SK-N-SH (cell line): ENCODE measurements at regions not wholly inside any gene's neighbourhood (a gene's known extent, or its start where the extent isn't known, plus 50 kb on each side); places are given as distances from the start of the nearest gene placed in this dataset.

Experiments
- CTCF ChIA-PET: fragments of 300-600, 350-600 bp; formaldehyde crosslinking; extraction: SDS; loops from one replicate; lab custom pipeline; 2021; lab: Yijun Ruan, JAX
- POLR2A ChIA-PET: fragments of 350-600 bp; sonication (Branson Sonifier 250); formaldehyde crosslinking; extraction: SDS; loops from one replicate; lab custom pipeline; 2020; ENCODE audit warnings: antibody characterized with exemption, inconsistent platforms; lab: Yijun Ruan, JAX
- DNase-seq: peaks from one replicate; pipeline ENCODE4 v3.0.0; 2012
- H2AFZ ChIP-seq: fragments of 200-600 bp; sonication (generic); 2 replicates; pipeline ENCODE4 v1.8.1; 2016; ENCODE audit warnings: antibody characterized with exemption, mild to moderate bottlenecking, low read depth
- H3F3A ChIP-seq: fragments of 200-600 bp; sonication (generic); replicated peaks from 2 replicates; pipeline ENCODE3; 2016; ENCODE audit warnings: antibody characterized with exemption, mild to moderate bottlenecking; ENCODE audit not compliant: insufficient read depth
- H3K27ac ChIP-seq, 2 experiments: fragments of 200-500 bp in 1 of 2; fragments of 200-600 bp in 1 of 2; sonication (Bioruptor generic) in 1 of 2; sonication (generic), shearing (Covaris generic) in 1 of 2; 2 replicates each; pipeline versions ENCODE4 v1.5.1 to v1.6.1; 2014 to 2016; ENCODE audit warnings: low read depth in 2 of 2, inconsistent platforms in 1 of 2, low read length in 1 of 2, mild to moderate bottlenecking in 1 of 2, mixed read lengths in 1 of 2
- H3K27me3 ChIP-seq: fragments of 200-600 bp; sonication (generic), shearing (Covaris generic); 2 replicates; pipeline ENCODE4 v1.6.1; 2016; ENCODE audit warnings: mixed run types; ENCODE audit not compliant: insufficient read depth
- H3K36me3 ChIP-seq, 2 experiments: fragments of 200-500 bp in 1 of 2; fragments of 200-600 bp in 1 of 2; sonication (Bioruptor generic) in 1 of 2; sonication (generic) in 1 of 2; replicated peaks in 1 of 2; 2 replicates each; pipeline versions ENCODE3 to v1.5.1; 2014 to 2016; ENCODE audit warnings: low read length in 1 of 2, mild to moderate bottlenecking in 1 of 2; ENCODE audit not compliant: insufficient read depth in 2 of 2, control insufficient read depth in 1 of 2
- H3K4me1 ChIP-seq, 2 experiments: fragments of 200-500 bp in 1 of 2; fragments of 200-600 bp in 1 of 2; sonication (Bioruptor generic) in 1 of 2; sonication (generic), shearing (Covaris generic) in 1 of 2; 2 replicates each; pipeline versions ENCODE4 v1.5.1 to v1.6.1; 2014 to 2016; ENCODE audit warnings: low read depth in 1 of 2, low read length in 1 of 2, mixed run types in 1 of 2; ENCODE audit not compliant: insufficient read depth in 2 of 2, control insufficient read depth in 1 of 2
- H3K4me2 ChIP-seq: fragments of 200-600 bp; sonication (generic), shearing (Covaris generic); 2 replicates; pipeline ENCODE4 v1.6.1; 2017; ENCODE audit warnings: mixed run types
- H3K4me3 ChIP-seq, 2 experiments: fragments of 200-500 bp in 1 of 2; fragments of 200-600 bp in 1 of 2; sonication (Bioruptor generic) in 1 of 2; sonication (generic), shearing (Covaris generic) in 1 of 2; 2 replicates each; pipeline versions ENCODE4 v1.5.1 to v1.8.1; 2014 to 2016; ENCODE audit warnings: low read depth in 2 of 2, inconsistent platforms in 1 of 2, low read length in 1 of 2, mild to moderate bottlenecking in 1 of 2, mixed read lengths in 1 of 2, moderate library complexity in 1 of 2
- H3K79me2 ChIP-seq: fragments of 200-600 bp; sonication (generic); 2 replicates; pipeline ENCODE4 v1.8.1; 2017; ENCODE audit warnings: mild to moderate bottlenecking; ENCODE audit not compliant: insufficient read depth
- H3K9ac ChIP-seq: fragments of 200-600 bp; sonication (generic); 2 replicates; pipeline ENCODE4 v1.6.1; 2017; ENCODE audit warnings: mixed run types
- H3K9me2 ChIP-seq: fragments of 200-600 bp; sonication (generic); 2 replicates; pipeline ENCODE4 v1.6.1; 2017; ENCODE audit warnings: mixed run types
- H3K9me3 ChIP-seq: fragments of 200-600 bp; sonication (generic); 2 replicates; pipeline ENCODE4 v1.6.1; 2017; ENCODE audit warnings: mixed run types, mild to moderate bottlenecking, moderate library complexity
- H4K20me1 ChIP-seq: fragments of 200-600 bp; sonication (generic); 2 replicates; pipeline ENCODE4 v1.6.1; 2017; ENCODE audit warnings: mild to moderate bottlenecking, mixed run types; ENCODE audit not compliant: insufficient read depth
- CHD2 ChIP-seq: fragments of 150-350 bp; IDR thresholded peaks from 2 replicates; pipeline ENCODE4 v1.6.1; 2018; ENCODE audit warnings: low read length; ENCODE audit not compliant: partially characterized antibody
- EZH2phosphoT487 ChIP-seq: fragments of 200-600 bp; sonication (generic); IDR thresholded peaks from 2 replicates; pipeline ENCODE4 v1.6.1; 2017; ENCODE audit warnings: low read depth, mixed run types, mild to moderate bottlenecking, antibody characterized with exemption, moderate library complexity, borderline replicate concordance
- FOXM1 ChIP-seq: IDR thresholded peaks from 2 replicates; pipeline ENCODE4 v1.4.0; 2012; ENCODE audit warnings: low read depth, mild to moderate bottlenecking
- GATA2 ChIP-seq: sonication (generic); formaldehyde crosslinking; IDR thresholded peaks from 2 replicates; pipeline ENCODE4 v1.5.0; 2020; ENCODE audit warnings: mild to moderate bottlenecking, missing genetic modification reagents
- MEF2A ChIP-seq: IDR thresholded peaks from 2 replicates; pipeline ENCODE4 v1.4.0; 2012; ENCODE audit warnings: low read depth, borderline replicate concordance
- NFIC ChIP-seq: IDR thresholded peaks from 2 replicates; pipeline ENCODE4 v1.4.0; 2012; ENCODE audit warnings: borderline replicate concordance
- RAD21 ChIP-seq: IDR thresholded peaks from 2 replicates; pipeline ENCODE4 v1.6.1; 2012; ENCODE audit warnings: mild to moderate bottlenecking, low read length
- RFX5 ChIP-seq: IDR thresholded peaks from 2 replicates; pipeline ENCODE4 v1.6.1; 2012; ENCODE audit warnings: mild to moderate bottlenecking, improper control_type of control experiment, low read length
- YY1 ChIP-seq: IDR thresholded peaks from 2 replicates; pipeline ENCODE4 v1.4.0; 2012; ENCODE audit warnings: low read depth, mild to moderate bottlenecking
- WGBS: methylation state at CpG from one replicate; pipeline ENCODE4 v1.1.6; 2017; ENCODE audit warnings: low lambda C conversion rate; 5-methylcytosine and 5-hydroxymethylcytosine counted together
- TF ChIP-seq, protein P1 (sequence below): fragments of 200-600 bp; sonication (generic); IDR thresholded peaks from 2 replicates; pipeline ENCODE4 v1.6.1; 2017; ENCODE audit warnings: antibody characterized with exemption, mild to moderate bottlenecking, moderate library complexity
- TF ChIP-seq, protein P2 (sequence below): IDR thresholded peaks from 2 replicates; pipeline ENCODE4; 2012
- TF ChIP-seq, protein P3 (sequence below): IDR thresholded peaks from 2 replicates; pipeline ENCODE4 v1.4.0; 2012; ENCODE audit warnings: low read depth, borderline replicate concordance
- TF ChIP-seq, protein P4 (sequence below): IDR thresholded peaks from 2 replicates; pipeline ENCODE4 v1.6.1; 2012; ENCODE audit warnings: mild to moderate bottlenecking, low read depth, low read length, moderate library complexity
- TF ChIP-seq, protein P5 (sequence below): IDR thresholded peaks from 2 replicates; pipeline ENCODE4 v1.4.0; 2012; ENCODE audit warnings: low read depth

DNA sequence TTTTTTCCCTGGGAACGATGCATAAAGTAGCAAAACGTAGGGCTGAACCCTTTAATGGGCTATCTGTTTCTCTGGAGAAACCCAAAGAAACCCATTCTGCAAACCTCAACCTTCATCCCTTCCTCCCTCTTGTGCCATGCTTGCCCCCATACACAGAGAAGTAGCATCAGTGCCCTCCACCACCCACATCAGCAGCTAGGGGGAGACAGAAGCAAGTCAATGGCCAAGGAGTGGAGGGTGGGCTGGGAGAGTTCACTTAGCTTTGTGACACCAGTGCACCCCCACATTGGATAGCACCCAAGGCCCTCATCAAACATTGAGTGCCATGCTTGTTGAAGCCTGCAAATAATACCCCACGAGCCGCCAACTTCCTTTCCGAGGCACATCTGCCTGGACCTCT lies 282.4 kb downstream of the ABCC12 start:
- TF ChIP-seq, protein P1, sequence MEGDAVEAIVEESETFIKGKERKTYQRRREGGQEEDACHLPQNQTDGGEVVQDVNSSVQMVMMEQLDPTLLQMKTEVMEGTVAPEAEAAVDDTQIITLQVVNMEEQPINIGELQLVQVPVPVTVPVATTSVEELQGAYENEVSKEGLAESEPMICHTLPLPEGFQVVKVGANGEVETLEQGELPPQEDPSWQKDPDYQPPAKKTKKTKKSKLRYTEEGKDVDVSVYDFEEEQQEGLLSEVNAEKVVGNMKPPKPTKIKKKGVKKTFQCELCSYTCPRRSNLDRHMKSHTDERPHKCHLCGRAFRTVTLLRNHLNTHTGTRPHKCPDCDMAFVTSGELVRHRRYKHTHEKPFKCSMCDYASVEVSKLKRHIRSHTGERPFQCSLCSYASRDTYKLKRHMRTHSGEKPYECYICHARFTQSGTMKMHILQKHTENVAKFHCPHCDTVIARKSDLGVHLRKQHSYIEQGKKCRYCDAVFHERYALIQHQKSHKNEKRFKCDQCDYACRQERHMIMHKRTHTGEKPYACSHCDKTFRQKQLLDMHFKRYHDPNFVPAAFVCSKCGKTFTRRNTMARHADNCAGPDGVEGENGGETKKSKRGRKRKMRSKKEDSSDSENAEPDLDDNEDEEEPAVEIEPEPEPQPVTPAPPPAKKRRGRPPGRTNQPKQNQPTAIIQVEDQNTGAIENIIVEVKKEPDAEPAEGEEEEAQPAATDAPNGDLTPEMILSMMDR: peak; percentile 46
- no peak for TF ChIP-seq EZH2phosphoT487
- TF ChIP-seq RAD21: peak; percentile 28; the same call in 1 of the 2 replicates
- Histone ChIP-seq H3K9me2 (no peaks in the 10 kb centered on the region), H4K20me1 (no peaks in the 10 kb centered on the region), H3K27ac (no peak overlapping the region), H3F3A (no peaks in the 10 kb centered on the region), H2AFZ (no peak overlapping the region), H3K27me3 (no peaks in the 10 kb centered on the region), H3K4me3 (no peak overlapping the region), H3K4me1 (no peaks in the 10 kb centered on the region; a peak in 1 of 4 replicates), H3K36me3 (no peaks in the 10 kb centered on the region), H3K9me3 (no peaks in the 10 kb centered on the region), H3K9ac (no peak overlapping the region), H3K4me2 (no peak overlapping the region), H3K79me2 (no peaks in the 10 kb centered on the region)
- WGBS: 57% methylated on average over 5 of the region's 5 CpGs
- no peak for DNase-seq
- CTCF ChIA-PET: interaction anchor here (1.3 to 1.4 kb wide), 2 partner anchors 15 to 182 kb away, joined by 4 read pairs; no protein-coding TSS in a partner anchor
- POLR2A ChIA-PET: no interaction called here

DNA sequence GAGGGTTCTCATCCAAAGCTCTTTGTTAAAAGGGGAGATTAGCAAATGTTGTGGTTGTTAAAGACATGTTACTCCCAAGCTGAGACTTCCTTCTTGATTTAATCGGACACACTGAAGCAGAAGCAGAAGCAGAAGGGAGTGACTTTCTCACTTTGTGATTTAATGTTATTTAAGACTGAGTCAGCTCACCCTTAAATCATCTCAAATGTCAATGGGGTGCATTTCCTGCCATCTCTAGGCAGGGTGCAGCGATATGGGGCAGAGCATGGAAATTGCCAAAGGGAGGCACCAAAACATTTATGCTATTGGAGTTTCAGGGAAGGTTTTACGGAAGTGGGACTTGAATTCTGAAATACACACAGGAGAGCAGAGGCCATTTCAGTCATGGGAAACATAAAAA lies 283.6 kb downstream of the ABCC12 start:
- no peaks in the 10 kb centered on the region for H3K79me2 ChIP-seq
- 44% methylated on average over 3 of the region's 3 CpGs for WGBS
- no peaks in the 10 kb centered on the region for H3K9me2 ChIP-seq
- no peak for DNase-seq
- no peak overlapping the region for H3K27ac ChIP-seq
- POLR2A ChIA-PET: no interaction called here
- CTCF ChIA-PET: interaction anchor here (0.5 to 1.2 kb wide), 2 partner anchors 73 to 542 kb away, joined by 3 read pairs; no protein-coding TSS in a partner anchor
- H3K9ac ChIP-seq: no peak overlapping the region
- no peaks in the 10 kb centered on the region; a peak in 1 of 4 replicates for H3K4me1 ChIP-seq
- H3K36me3 ChIP-seq: no peaks in the 10 kb centered on the region
- no peaks in the 10 kb centered on the region for H4K20me1 ChIP-seq
- no peaks in the 10 kb centered on the region for H3K27me3 ChIP-seq
- no peaks in the 10 kb centered on the region for H3K9me3 ChIP-seq
- TF ChIP-seq, protein P2, sequence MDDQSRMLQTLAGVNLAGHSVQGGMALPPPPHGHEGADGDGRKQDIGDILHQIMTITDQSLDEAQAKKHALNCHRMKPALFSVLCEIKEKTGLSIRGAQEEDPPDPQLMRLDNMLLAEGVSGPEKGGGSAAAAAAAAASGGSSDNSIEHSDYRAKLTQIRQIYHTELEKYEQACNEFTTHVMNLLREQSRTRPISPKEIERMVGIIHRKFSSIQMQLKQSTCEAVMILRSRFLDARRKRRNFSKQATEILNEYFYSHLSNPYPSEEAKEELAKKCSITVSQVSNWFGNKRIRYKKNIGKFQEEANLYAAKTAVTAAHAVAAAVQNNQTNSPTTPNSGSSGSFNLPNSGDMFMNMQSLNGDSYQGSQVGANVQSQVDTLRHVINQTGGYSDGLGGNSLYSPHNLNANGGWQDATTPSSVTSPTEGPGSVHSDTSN: no peak
- TF ChIP-seq RFX5: no peak
- no peak for TF ChIP-seq YY1
- H2AFZ ChIP-seq: no peak overlapping the region
- no peak overlapping the region for H3K4me2 ChIP-seq
- H3F3A ChIP-seq: no peaks in the 10 kb centered on the region
- no peak overlapping the region for H3K4me3 ChIP-seq

DNA sequence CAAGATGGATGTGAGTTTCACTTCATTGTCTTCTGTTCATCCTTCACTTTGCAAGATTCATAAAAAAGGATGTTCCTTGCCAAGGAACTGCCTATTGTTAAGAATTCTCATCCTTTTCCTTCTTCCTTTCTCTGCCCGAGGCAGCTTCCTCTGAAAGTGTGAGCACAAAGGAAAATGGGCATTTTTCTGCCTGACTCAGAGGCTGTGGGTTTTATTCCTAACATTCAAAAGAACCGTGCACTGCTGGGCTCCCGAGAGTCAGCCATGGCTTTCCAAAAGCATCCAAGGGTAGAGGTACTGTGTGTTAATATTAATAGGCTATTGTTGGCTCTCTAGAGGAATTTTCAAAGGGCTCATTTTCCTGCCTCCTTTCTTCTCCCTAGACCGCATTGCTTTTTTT lies 289.4 kb downstream of the ABCC12 start:
- H2AFZ ChIP-seq: no peak overlapping the region
- H3K9me3 ChIP-seq: no peaks in the 10 kb centered on the region
- no peaks in the 10 kb centered on the region for H3F3A ChIP-seq
- DNase-seq: no peak
- no peak overlapping the region for H3K27ac ChIP-seq
- POLR2A ChIA-PET: no interaction called here
- H3K4me3 ChIP-seq: no peak overlapping the region
- H4K20me1 ChIP-seq: no peaks in the 10 kb centered on the region
- H3K79me2 ChIP-seq: no peaks in the 10 kb centered on the region
- 47% methylated on average over 4 of the region's 4 CpGs for WGBS
- H3K4me1 ChIP-seq: no peaks in the 10 kb centered on the region
- no peak overlapping the region for H3K4me2 ChIP-seq
- no peak overlapping the region for H3K9ac ChIP-seq
- CTCF ChIA-PET: no interaction called here
- H3K27me3 ChIP-seq: no peaks in the 10 kb centered on the region
- H3K36me3 ChIP-seq: no peaks in the 10 kb centered on the region
- no peaks in the 10 kb centered on the region for H3K9me2 ChIP-seq
- TF ChIP-seq MEF2A (no peak), FOXM1 (no peak), NFIC (no peak), GATA2 (CRISPR knock-in tag) (no peak), YY1 (no peak), CHD2 (no peak)
- TF ChIP-seq, protein P3, sequence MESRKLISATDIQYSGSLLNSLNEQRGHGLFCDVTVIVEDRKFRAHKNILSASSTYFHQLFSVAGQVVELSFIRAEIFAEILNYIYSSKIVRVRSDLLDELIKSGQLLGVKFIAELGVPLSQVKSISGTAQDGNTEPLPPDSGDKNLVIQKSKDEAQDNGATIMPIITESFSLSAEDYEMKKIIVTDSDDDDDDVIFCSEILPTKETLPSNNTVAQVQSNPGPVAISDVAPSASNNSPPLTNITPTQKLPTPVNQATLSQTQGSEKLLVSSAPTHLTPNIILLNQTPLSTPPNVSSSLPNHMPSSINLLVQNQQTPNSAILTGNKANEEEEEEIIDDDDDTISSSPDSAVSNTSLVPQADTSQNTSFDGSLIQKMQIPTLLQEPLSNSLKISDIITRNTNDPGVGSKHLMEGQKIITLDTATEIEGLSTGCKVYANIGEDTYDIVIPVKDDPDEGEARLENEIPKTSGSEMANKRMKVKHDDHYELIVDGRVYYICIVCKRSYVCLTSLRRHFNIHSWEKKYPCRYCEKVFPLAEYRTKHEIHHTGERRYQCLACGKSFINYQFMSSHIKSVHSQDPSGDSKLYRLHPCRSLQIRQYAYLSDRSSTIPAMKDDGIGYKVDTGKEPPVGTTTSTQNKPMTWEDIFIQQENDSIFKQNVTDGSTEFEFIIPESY: no peak
- TF ChIP-seq, protein P4, sequence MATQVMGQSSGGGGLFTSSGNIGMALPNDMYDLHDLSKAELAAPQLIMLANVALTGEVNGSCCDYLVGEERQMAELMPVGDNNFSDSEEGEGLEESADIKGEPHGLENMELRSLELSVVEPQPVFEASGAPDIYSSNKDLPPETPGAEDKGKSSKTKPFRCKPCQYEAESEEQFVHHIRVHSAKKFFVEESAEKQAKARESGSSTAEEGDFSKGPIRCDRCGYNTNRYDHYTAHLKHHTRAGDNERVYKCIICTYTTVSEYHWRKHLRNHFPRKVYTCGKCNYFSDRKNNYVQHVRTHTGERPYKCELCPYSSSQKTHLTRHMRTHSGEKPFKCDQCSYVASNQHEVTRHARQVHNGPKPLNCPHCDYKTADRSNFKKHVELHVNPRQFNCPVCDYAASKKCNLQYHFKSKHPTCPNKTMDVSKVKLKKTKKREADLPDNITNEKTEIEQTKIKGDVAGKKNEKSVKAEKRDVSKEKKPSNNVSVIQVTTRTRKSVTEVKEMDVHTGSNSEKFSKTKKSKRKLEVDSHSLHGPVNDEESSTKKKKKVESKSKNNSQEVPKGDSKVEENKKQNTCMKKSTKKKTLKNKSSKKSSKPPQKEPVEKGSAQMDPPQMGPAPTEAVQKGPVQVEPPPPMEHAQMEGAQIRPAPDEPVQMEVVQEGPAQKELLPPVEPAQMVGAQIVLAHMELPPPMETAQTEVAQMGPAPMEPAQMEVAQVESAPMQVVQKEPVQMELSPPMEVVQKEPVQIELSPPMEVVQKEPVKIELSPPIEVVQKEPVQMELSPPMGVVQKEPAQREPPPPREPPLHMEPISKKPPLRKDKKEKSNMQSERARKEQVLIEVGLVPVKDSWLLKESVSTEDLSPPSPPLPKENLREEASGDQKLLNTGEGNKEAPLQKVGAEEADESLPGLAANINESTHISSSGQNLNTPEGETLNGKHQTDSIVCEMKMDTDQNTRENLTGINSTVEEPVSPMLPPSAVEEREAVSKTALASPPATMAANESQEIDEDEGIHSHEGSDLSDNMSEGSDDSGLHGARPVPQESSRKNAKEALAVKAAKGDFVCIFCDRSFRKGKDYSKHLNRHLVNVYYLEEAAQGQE: no peak
- TF ChIP-seq, protein P5, sequence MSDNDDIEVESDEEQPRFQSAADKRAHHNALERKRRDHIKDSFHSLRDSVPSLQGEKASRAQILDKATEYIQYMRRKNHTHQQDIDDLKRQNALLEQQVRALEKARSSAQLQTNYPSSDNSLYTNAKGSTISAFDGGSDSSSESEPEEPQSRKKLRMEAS: no peak
